IMR-90 (cell line): ENCODE measurements at regions not wholly inside any gene's neighbourhood (a gene's known extent, or its start where the extent isn't known, plus 50 kb on each side); places are given as distances from the start of the nearest gene placed in this dataset.

Experiments used
- ATAC-seq: fragments of 200-7000 bp; cut with Tn5 transposase; 2 replicates; pipeline ENCODE4 v1.9.1; 2020; ENCODE audit warnings: low read depth, mild to moderate bottlenecking, moderate library complexity
- BruUV-seq: library from RNA; stranded (reverse); fragments of 400-500 nt; replicated peaks from 2 replicates; lab custom pipeline; 2021; lab: Mats Ljungman, UMichigan
- CTCF ChIA-PET: fragments of 300-600 bp; formaldehyde crosslinking; extraction: SDS; loops from one replicate; lab custom pipeline; 2021; ENCODE audit warnings: antibody characterized with exemption; lab: Yijun Ruan, JAX
- POLR2A ChIA-PET: fragments of 300-600 bp; sonication (Branson Sonifier 250); formaldehyde crosslinking; loops from one replicate; lab custom pipeline; 2022; ENCODE audit warnings: antibody characterized with exemption; ENCODE audit not compliant: unreplicated experiment; lab: Charles Lee
- DNase-seq: peaks from one replicate; pipeline ENCODE4 v3.0.0; 2013
- H2AFZ ChIP-seq: replicated peaks from 2 replicates; pipeline ENCODE3; 2013; ENCODE audit warnings: low read length, mild to moderate bottlenecking; ENCODE audit not compliant: poor library complexity
- H2AK5ac ChIP-seq: 2 replicates; pipeline ENCODE4 v1.6.1; 2013; ENCODE audit warnings: low read depth, low read length, inconsistent platforms
- H2AK9ac ChIP-seq: replicated peaks from 2 replicates; pipeline ENCODE3; 2013; ENCODE audit warnings: mild to moderate bottlenecking, low read depth, low read length, moderate library complexity; ENCODE audit not compliant: poor library complexity
- H2BK120ac ChIP-seq: 2 replicates; pipeline ENCODE4 v1.6.1; 2013; ENCODE audit warnings: low read depth, low read length, inconsistent platforms
- H2BK15ac ChIP-seq: 3 replicates; pipeline ENCODE4 v1.6.1; 2013; ENCODE audit warnings: low read depth, low read length, inconsistent platforms
- H2BK20ac ChIP-seq: 2 replicates; pipeline ENCODE4 v1.6.1; 2013; ENCODE audit warnings: low read depth, mild to moderate bottlenecking, inconsistent platforms, low read length, moderate library complexity
- H2BK5ac ChIP-seq: 2 replicates; pipeline ENCODE4 v1.6.1; 2013; ENCODE audit warnings: mild to moderate bottlenecking, low read depth, low read length, inconsistent platforms; ENCODE audit not compliant: poor library complexity, severe bottlenecking
- H3K14ac ChIP-seq: replicated peaks from 2 replicates; pipeline ENCODE4 v1.6.1; 2013; ENCODE audit warnings: low read depth, low read length, inconsistent platforms
- H3K18ac ChIP-seq: 2 replicates; pipeline ENCODE4 v1.6.1; 2013; ENCODE audit warnings: low read depth, low read length, control low read depth
- H3K23ac ChIP-seq: 2 replicates; pipeline ENCODE4 v1.6.1; 2013; ENCODE audit warnings: low read depth, low read length, inconsistent platforms
- H3K27ac ChIP-seq: 2 replicates; pipeline ENCODE4 v1.5.1; 2013; ENCODE audit warnings: mild to moderate bottlenecking, control low read depth, low read length; ENCODE audit not compliant: insufficient read depth
- H3K27me3 ChIP-seq: 2 replicates; pipeline ENCODE4 v1.6.1; 2013; ENCODE audit warnings: low read length; ENCODE audit not compliant: control insufficient read depth, insufficient read depth
- H3K36me3 ChIP-seq: 2 replicates; pipeline ENCODE4 v1.6.1; 2013; ENCODE audit warnings: low read length, mixed read lengths; ENCODE audit not compliant: control insufficient read depth, insufficient read depth
- H3K4ac ChIP-seq: 2 replicates; pipeline ENCODE4 v1.6.1; 2013; ENCODE audit warnings: low read depth, low read length, inconsistent platforms
- H3K4me1 ChIP-seq: 2 replicates; pipeline ENCODE4 v1.6.1; 2013; ENCODE audit warnings: low read length, mixed read lengths; ENCODE audit not compliant: control insufficient read depth, insufficient read depth
- H3K4me2 ChIP-seq: 2 replicates; pipeline ENCODE4 v1.6.1; 2013; ENCODE audit warnings: low read depth, mild to moderate bottlenecking, control low read depth, low read length, moderate library complexity
- H3K4me3 ChIP-seq: 2 replicates; pipeline ENCODE4 v1.5.1; 2013; ENCODE audit warnings: low read depth, mild to moderate bottlenecking, control low read depth, low read length, moderate library complexity; ENCODE audit not compliant: insufficient read depth
- H3K56ac ChIP-seq: 2 replicates; pipeline ENCODE4 v1.6.1; 2013; ENCODE audit warnings: low read length, inconsistent platforms; ENCODE audit not compliant: insufficient read depth; ENCODE audit errors: extremely low read depth
- H3K79me1 ChIP-seq, 2 experiments: 2 replicates each; pipeline ENCODE4 v1.6.1; 2013; ENCODE audit warnings: low read length in 2 of 2, inconsistent platforms in 1 of 2, low read depth in 1 of 2
- H3K9ac ChIP-seq: 2 replicates; pipeline ENCODE4 v1.6.1; 2013; ENCODE audit warnings: low read depth, low read length, control low read depth
- H3K9me1 ChIP-seq: 2 replicates; pipeline ENCODE4 v1.6.1; 2013; ENCODE audit warnings: low read length, inconsistent platforms; ENCODE audit not compliant: insufficient read depth
- H3K9me3 ChIP-seq: 2 replicates; pipeline ENCODE4 v1.6.1; 2013; ENCODE audit warnings: low read length; ENCODE audit not compliant: control insufficient read depth, insufficient read depth
- H4K20me1 ChIP-seq: 2 replicates; pipeline ENCODE4 v1.6.1; 2013; ENCODE audit warnings: low read length, inconsistent platforms; ENCODE audit not compliant: insufficient read depth
- H4K5ac ChIP-seq: 2 replicates; pipeline ENCODE4 v1.6.1; 2013; ENCODE audit warnings: mild to moderate bottlenecking, low read depth, low read length, control low read depth
- H4K8ac ChIP-seq, 2 experiments: 2 replicates each; pipeline ENCODE4 v1.6.1; 2013; ENCODE audit warnings: low read depth in 2 of 2, low read length in 2 of 2, control low read depth in 1 of 2, inconsistent platforms in 1 of 2
- H4K91ac ChIP-seq: 2 replicates; pipeline ENCODE4 v1.6.1; 2013; ENCODE audit warnings: low read depth, low read length, inconsistent platforms; ENCODE audit not compliant: insufficient read depth
- BHLHE40 ChIP-seq: fragments of 150-350 bp; IDR thresholded peaks from 2 replicates; pipeline ENCODE4 v1.6.1; 2016; ENCODE audit warnings: mild to moderate bottlenecking, low read depth, low read length
- CEBPB ChIP-seq: IDR thresholded peaks from 2 replicates; pipeline ENCODE4 v1.6.1; 2012; ENCODE audit warnings: low read depth, low read length, improper control_type of control experiment
- CHD1 ChIP-seq: IDR thresholded peaks from 2 replicates; pipeline ENCODE4 v1.6.1; 2012; ENCODE audit warnings: low read depth, low read length, improper control_type of control experiment
- CTCF ChIP-seq: conservative IDR thresholded peaks from 2 replicates; pipeline ENCODE4 v1.5.1; 2012; ENCODE audit warnings: mild to moderate bottlenecking, low read depth, low read length, improper control_type of control experiment
- FOS ChIP-seq: fragments of 150-350 bp; IDR thresholded peaks from 2 replicates; pipeline ENCODE4 v1.6.1; 2016; ENCODE audit warnings: low read depth, low read length
- USF2 ChIP-seq: fragments of 150-350 bp; IDR thresholded peaks from 2 replicates; pipeline ENCODE4 v1.6.1; 2017; ENCODE audit warnings: mild to moderate bottlenecking, antibody characterized with exemption, low read length, low read depth
- WGBS, 2 experiments: methylation state at CpG; one replicate each; pipeline versions ENCODE4 v1.1.5 to v1.1.7; 2013; ENCODE audit warnings: missing lambda C conversion rate in 2 of 2; ENCODE audit not compliant: insufficient read length in 1 of 2; ENCODE audit errors: extremely low coverage in 2 of 2; 5-methylcytosine and 5-hydroxymethylcytosine counted together
- dilution Hi-C: fragments of 300-500 bp; cut with HindIII; formaldehyde crosslinking; loops from one replicate; pipeline ENCODE4 v1.14.3; 2018; ENCODE audit warnings: low sequenced_read_pairs; ENCODE audit not compliant: unreplicated experiment
- in situ Hi-C: fragments of 300-500 bp; cut with MboI; formaldehyde crosslinking; loops from 3 replicates; pipeline ENCODE4 v1.14.3; 2019; ENCODE audit warnings: low sequenced_read_pairs, inconsistent platforms, mixed read lengths
- intact Hi-C: fragments of 100-400 bp; cut with micrococcal nuclease; formaldehyde crosslinking; loops from 2 replicates; pipeline ENCODE4 v1.10.0; 2022

- H2AFZ ChIP-seq: peak overlapping the region; percentile 54
These were observed 129.9 kb upstream of the LYZL2 start for GRCh38 chr10:30759423-30759822.

More at GRCh38 chr10:30759423-30759822, 129.9 kb upstream of the LYZL2 start:
- H2AK5ac ChIP-seq: peak overlapping the region; percentile 72; the same call in 1 of the 2 replicates
- in situ Hi-C loops: no loop called here
- peak overlapping the region; percentile 68; the same call in 1 of the 2 replicates for H3K23ac ChIP-seq
- peak overlapping the region; percentile 85 for H3K14ac ChIP-seq
- no TSS peak for BruUV-seq
- CTCF ChIA-PET: no interaction called here
- peaks cover 2% of the 10 kb centered on the region for H3K9me3 ChIP-seq
- WGBS, 2 experiments: no CpG with 5 or more reads among the region's 3 CpGs
- H4K8ac ChIP-seq: peak overlapping the region in 1 of 2 experiments; percentile 73; a peak in 2 of 4 replicates
- peak; percentile 14; the same call in 1 of the 2 replicates for TF ChIP-seq FOS
- no peak for TF ChIP-seq BHLHE40
- TF ChIP-seq CEBPB: no peak
- no peak for TF ChIP-seq CTCF
- TF ChIP-seq USF2: no peak
- no peak for TF ChIP-seq CHD1
- peak overlapping the region; percentile 88 for H2BK20ac ChIP-seq
- H2BK120ac ChIP-seq: peak overlapping the region; percentile 81
- intact Hi-C loops: loop anchor here (10.0 kb wide), 3 partner anchors 375 to 735 kb away; no protein-coding TSS in a partner anchor
- ATAC-seq (peak; percentile 67), DNase-seq (peak; percentile 84)
- peak overlapping the region; percentile 32 for H3K4me2 ChIP-seq
- peaks cover 22% of the 10 kb centered on the region for H3K9me1 ChIP-seq
- no peak overlapping the region for H3K56ac ChIP-seq
- H3K18ac ChIP-seq: peak overlapping the region; percentile 26
- no peak overlapping the region for H3K4me3 ChIP-seq
- H2BK5ac ChIP-seq: peak overlapping the region; percentile 61
- H3K9ac ChIP-seq: no peak overlapping the region
- dilution Hi-C loops: no loop called here
- H3K27ac ChIP-seq: peak overlapping the region; percentile 89
- POLR2A ChIA-PET: no interaction called here
- no peaks in the 10 kb centered on the region; a peak in 1 of 4 replicates for H3K79me1 ChIP-seq
- peak overlapping the region; percentile 66 for H4K91ac ChIP-seq
- no peaks in the 10 kb centered on the region for H3K27me3 ChIP-seq
- no peaks in the 10 kb centered on the region for H3K36me3 ChIP-seq
- no peaks in the 10 kb centered on the region for H4K20me1 ChIP-seq
- peak overlapping the region; percentile 86 for H3K4ac ChIP-seq
- peaks cover 23% of the 10 kb centered on the region for H3K4me1 ChIP-seq
- peak overlapping the region; percentile 2 for H4K5ac ChIP-seq
- H2BK15ac ChIP-seq: peak overlapping the region; percentile 85; the same call in 2 of the 3 replicates
- H2AK9ac ChIP-seq: no peak overlapping the region
